WTC11 (cell line): ENCODE measurements at regions not wholly inside any gene's neighbourhood (a gene's known extent, or its start where the extent isn't known, plus 50 kb on each side); places are given as distances from the start of the nearest gene placed in this dataset.

Source experiments
- AFF4 ChIP-seq: sonication (generic); formaldehyde crosslinking; IDR thresholded peaks from 2 replicates; pipeline ENCODE4 v1.8.1; 2023; ENCODE audit warnings: mild to moderate bottlenecking, missing genetic modification reagents, borderline replicate concordance
- CTCF ChIP-seq: fragments of 200-600 bp; IDR thresholded peaks from 2 replicates; pipeline ENCODE4 v1.8.0; 2022; ENCODE audit warnings: antibody characterized with exemption
- ELF4 ChIP-seq: sonication (generic); formaldehyde crosslinking; IDR thresholded peaks from 2 replicates; pipeline ENCODE4 v1.8.1; 2022; ENCODE audit warnings: low read depth, mild to moderate bottlenecking, moderate library complexity, missing genetic modification reagents
- FOXJ3 ChIP-seq: sonication (generic); formaldehyde crosslinking; IDR thresholded peaks from 2 replicates; pipeline ENCODE4 v1.9.0; 2021; ENCODE audit warnings: missing genetic modification reagents, mild to moderate bottlenecking, borderline replicate concordance
- HMGXB4 ChIP-seq: sonication (generic); formaldehyde crosslinking; IDR thresholded peaks from 2 replicates; pipeline ENCODE4 v1.8.1; 2023; ENCODE audit warnings: mild to moderate bottlenecking, moderate library complexity, missing genetic modification reagents
- JUN ChIP-seq: sonication (generic); formaldehyde crosslinking; IDR thresholded peaks from 2 replicates; pipeline ENCODE4 v1.8.0; 2023; ENCODE audit warnings: mild to moderate bottlenecking, missing genetic modification reagents
- RELA ChIP-seq: sonication (generic); formaldehyde crosslinking; IDR thresholded peaks from 2 replicates; pipeline ENCODE4 v1.8.1; 2022; ENCODE audit warnings: missing genetic modification reagents, mild to moderate bottlenecking, borderline replicate concordance
- SMAD3 ChIP-seq: sonication (generic); formaldehyde crosslinking; IDR thresholded peaks from 2 replicates; pipeline ENCODE4 v1.8.0; 2022; ENCODE audit warnings: missing genetic modification reagents, mild to moderate bottlenecking, borderline replicate concordance
- TEAD4 ChIP-seq: sonication (generic); formaldehyde crosslinking; IDR thresholded peaks from 2 replicates; pipeline ENCODE4 v1.8.0; 2022; ENCODE audit warnings: mild to moderate bottlenecking, missing genetic modification reagents

GRCh38 chr6:19159561-19159960 is 677.6 kb upstream of the ID4 start:
- no peak for TF ChIP-seq TEAD4 (CRISPR knock-in tag)
- no peak for TF ChIP-seq HMGXB4 (CRISPR knock-in tag)
- TF ChIP-seq FOXJ3 (CRISPR knock-in tag), result no peak
- TF ChIP-seq CTCF, result no peak
- no peak for TF ChIP-seq JUN (CRISPR knock-in tag)
- TF ChIP-seq SMAD3, result no peak
- no peak for TF ChIP-seq RELA
- no peak for TF ChIP-seq ELF4
- TF ChIP-seq AFF4 (CRISPR knock-in tag), result no peak
